PC-3 (cell line): ENCODE measurements at regions not wholly inside any gene's neighbourhood (a gene's known extent, or its start where the extent isn't known, plus 50 kb on each side); places are given as distances from the start of the nearest gene placed in this dataset.

Experiments
- ATAC-seq: fragments of 200-7000 bp; cut with Tn5 transposase; 2 replicates; pipeline ENCODE4 v1.9.1; 2020; ENCODE audit warnings: mild to moderate bottlenecking, moderate library complexity
- BruUV-seq: library from RNA; stranded (reverse); fragments of 400-500 nt; replicated peaks from 2 replicates; lab custom pipeline; 2021; lab: Mats Ljungman, UMichigan
- CTCF ChIA-PET: fragments of 300-600 bp; sonication (Branson Sonifier 250); formaldehyde crosslinking; loops from one replicate; lab custom pipeline; 2022; ENCODE audit warnings: antibody characterized with exemption; lab: Charles Lee
- POLR2A ChIA-PET: fragments of 300-600 bp; sonication (Branson Sonifier 250); formaldehyde crosslinking; loops from one replicate; lab custom pipeline; 2022; ENCODE audit warnings: antibody characterized with exemption; ENCODE audit not compliant: unreplicated experiment; lab: Charles Lee
- DNase-seq: peaks from one replicate; pipeline ENCODE4 v3.0.0-alpha.2; 2015
- H2AFZ ChIP-seq: fragments of 300-600 bp; sonication (generic); 2 replicates; pipeline ENCODE4 v1.6.0; 2016; ENCODE audit warnings: antibody characterized with exemption, low read length
- H3F3A ChIP-seq: fragments of 300-600 bp; sonication (generic); one replicate; pipeline ENCODE4 v1.6.0; 2017; ENCODE audit warnings: antibody characterized with exemption, low read length, control low read depth, mild to moderate bottlenecking; ENCODE audit not compliant: unreplicated experiment
- H3K27ac ChIP-seq: fragments of 300-600 bp; sonication (generic); 2 replicates; pipeline ENCODE4 v1.5.1; 2016; ENCODE audit warnings: mild to moderate bottlenecking, low read length
- H3K27me3 ChIP-seq: fragments of 300-600 bp; sonication (generic); 2 replicates; pipeline ENCODE4 v1.6.1; 2016; ENCODE audit warnings: low read length, mixed read lengths
- H3K36me3 ChIP-seq: fragments of 300-600 bp; sonication (generic); 2 replicates; pipeline ENCODE4 v1.6.1; 2016; ENCODE audit warnings: low read depth, mixed run types, low read length, mixed read lengths
- H3K4me1 ChIP-seq: fragments of 300-600 bp; sonication (generic); 2 replicates; pipeline ENCODE4 v1.5.1; 2016; ENCODE audit warnings: low read length; ENCODE audit not compliant: insufficient read depth
- H3K4me2 ChIP-seq: fragments of 300-600 bp; sonication (generic); 2 replicates; pipeline ENCODE4 v1.6.0; 2016; ENCODE audit warnings: low read length
- H3K4me3 ChIP-seq: fragments of 300-600 bp; sonication (generic); 2 replicates; pipeline ENCODE4 v1.5.1; 2016; ENCODE audit warnings: mild to moderate bottlenecking, low read length, mixed read lengths
- H3K79me2 ChIP-seq: fragments of 300-600 bp; sonication (generic); 2 replicates; pipeline ENCODE4 v1.6.1; 2017; ENCODE audit warnings: low read length, mixed read lengths
- H3K9ac ChIP-seq: fragments of 300-600 bp; sonication (generic); 2 replicates; pipeline ENCODE4 v1.6.0; 2016; ENCODE audit warnings: mild to moderate bottlenecking, low read length
- H3K9me2 ChIP-seq: fragments of 300-600 bp; sonication (generic); replicated peaks from 2 replicates; pipeline ENCODE4 v1.6.1; 2016; ENCODE audit warnings: mixed run types, low read length, mixed read lengths
- H3K9me3 ChIP-seq: fragments of 300-600 bp; sonication (generic); 2 replicates; pipeline ENCODE4 v1.6.1; 2016; ENCODE audit warnings: low read length, mixed read lengths
- H4K20me1 ChIP-seq: fragments of 300-600 bp; sonication (generic); 2 replicates; pipeline ENCODE4 v1.6.1; 2016; ENCODE audit warnings: low read length, mixed read lengths
- CTCF ChIP-seq: fragments of 300-600 bp; sonication (generic); conservative IDR thresholded peaks from 2 replicates; pipeline ENCODE4 v1.5.1; 2017; ENCODE audit warnings: antibody characterized with exemption, low read depth, mild to moderate bottlenecking, low read length
- EZH2 ChIP-seq: fragments of 300-600 bp; sonication (generic); IDR thresholded peaks from one replicate; pipeline ENCODE4 v1.6.1; 2017; ENCODE audit warnings: antibody characterized with exemption, mild to moderate bottlenecking, low read length; ENCODE audit not compliant: unreplicated experiment
- EZH2phosphoT487 ChIP-seq: fragments of 300-600 bp; sonication (generic); IDR thresholded peaks from 2 replicates; pipeline ENCODE4 v1.6.1; 2018; ENCODE audit warnings: mild to moderate bottlenecking, antibody characterized with exemption, low read length, borderline replicate concordance
- intact Hi-C: fragments of 100-400 bp; cut with micrococcal nuclease; formaldehyde crosslinking; loops from 2 replicates; pipeline ENCODE4 v1.9.0; 2023

- 0 out of 2 replicates have a peak overlapping the region, but pooled peaks have one; percentile 10 for H3K4me2 ChIP-seq
- H3K36me3 ChIP-seq: no peaks in the 10 kb centered on the region
- no peak overlapping the region for H3K9ac ChIP-seq
- H3F3A ChIP-seq: no peaks in the 10 kb centered on the region
- ChIA-PET CTCF (no interaction called here), POLR2A (no interaction called here)
- H3K79me2 ChIP-seq: no peaks in the 10 kb centered on the region
- H4K20me1 ChIP-seq: no peaks in the 10 kb centered on the region
- H3K4me3 ChIP-seq: no peak overlapping the region
- intact Hi-C loops: loop anchor here (1.0 to 5.0 kb wide), 5 partner anchors 128 to 578 kb away; no protein-coding TSS in a partner anchor
- peak overlapping the region; percentile 62 for H3K27ac ChIP-seq
- TF ChIP-seq EZH2phosphoT487 (no peak), EZH2 (no peak), CTCF (no peak)
- ATAC-seq: peak; percentile 60
- DNase-seq: peak; percentile 3
- no peaks in the 10 kb centered on the region for H3K9me2 ChIP-seq
- H2AFZ ChIP-seq: no peak overlapping the region
- H3K9me3 ChIP-seq: no peaks in the 10 kb centered on the region
- H3K27me3 ChIP-seq: no peaks in the 10 kb centered on the region
- peaks cover 25% of the 10 kb centered on the region for H3K4me1 ChIP-seq
- no TSS peak for BruUV-seq
Observed at GRCh38 chr5:119879446-119879845, 250.1 kb downstream of the FAM170A start.

GRCh38 chr5:119895066-119895465, 265.7 kb downstream of the FAM170A start:
- intact Hi-C loops: no loop called here
- no peaks in the 10 kb centered on the region for H3K79me2 ChIP-seq
- H3F3A ChIP-seq: no peaks in the 10 kb centered on the region
- DNase-seq (no peak), ATAC-seq (no peak)
- H3K36me3 ChIP-seq: no peaks in the 10 kb centered on the region
- no peak overlapping the region for H3K27ac ChIP-seq
- no TSS peak for BruUV-seq
- H3K9ac ChIP-seq: no peak overlapping the region
- H3K27me3 ChIP-seq: no peaks in the 10 kb centered on the region
- H3K4me1 ChIP-seq: no peaks in the 10 kb centered on the region
- H4K20me1 ChIP-seq: no peaks in the 10 kb centered on the region
- ChIA-PET POLR2A (no interaction called here), CTCF (no interaction called here)
- H2AFZ ChIP-seq: no peak overlapping the region
- no peak overlapping the region for H3K4me3 ChIP-seq
- no peaks in the 10 kb centered on the region for H3K9me2 ChIP-seq
- no peaks in the 10 kb centered on the region for H3K9me3 ChIP-seq
- no peak overlapping the region for H3K4me2 ChIP-seq
- TF ChIP-seq EZH2phosphoT487 (no peak), CTCF (no peak), EZH2 (no peak)

- Histone ChIP-seq H3K4me2 (no peak overlapping the region), H3K27ac (no peak overlapping the region), H3K9me3 (no peaks in the 10 kb centered on the region), H3K4me3 (no peak overlapping the region), H2AFZ (no peak overlapping the region), H3K9me2 (no peaks in the 10 kb centered on the region), H3K9ac (no peak overlapping the region), H3K4me1 (no peaks in the 10 kb centered on the region), H3F3A (no peaks in the 10 kb centered on the region), H4K20me1 (no peaks in the 10 kb centered on the region), H3K36me3 (no peaks in the 10 kb centered on the region), H3K79me2 (no peaks in the 10 kb centered on the region), H3K27me3 (no peaks in the 10 kb centered on the region)
- DNase-seq (no peak), ATAC-seq (no peak)
- ChIA-PET POLR2A (no interaction called here), CTCF (no interaction called here)
- TF ChIP-seq EZH2phosphoT487 (no peak), CTCF (no peak), EZH2 (no peak)
- BruUV-seq: no TSS peak
- intact Hi-C loops: no loop called here
Observed at GRCh38 chr5:119896826-119897536, 267.6 kb downstream of the FAM170A start.
